Uterus (tissue), 2 donors: ENCODE measurements at regions not wholly inside any gene's neighbourhood (a gene's known extent, or its start where the extent isn't known, plus 50 kb on each side); places are given as distances from the start of the nearest gene placed in this dataset.

Experiments used
- POLR2A ChIP-seq, 2 donors: fragments of 450-650 bp; IDR thresholded peaks; one replicate each; pipeline ENCODE4 v1.6.1; 2016; ENCODE audit warnings: antibody characterized with exemption in 2 of 2, mild to moderate bottlenecking in 1 of 2, moderate library complexity in 1 of 2
- TF ChIP-seq, protein P1 (sequence below), 4 experiments: fragments of 200-600 bp in 2 of 4; fragments of 450-650 bp in 2 of 4; sonication (generic) in 2 of 4; IDR thresholded peaks; one replicate each; pipeline ENCODE4 v1.5.1; 2016 to 2019; ENCODE audit warnings: antibody characterized with exemption in 4 of 4, mild to moderate bottlenecking in 2 of 4, moderate library complexity in 1 of 4

- TF ChIP-seq, protein P1, sequence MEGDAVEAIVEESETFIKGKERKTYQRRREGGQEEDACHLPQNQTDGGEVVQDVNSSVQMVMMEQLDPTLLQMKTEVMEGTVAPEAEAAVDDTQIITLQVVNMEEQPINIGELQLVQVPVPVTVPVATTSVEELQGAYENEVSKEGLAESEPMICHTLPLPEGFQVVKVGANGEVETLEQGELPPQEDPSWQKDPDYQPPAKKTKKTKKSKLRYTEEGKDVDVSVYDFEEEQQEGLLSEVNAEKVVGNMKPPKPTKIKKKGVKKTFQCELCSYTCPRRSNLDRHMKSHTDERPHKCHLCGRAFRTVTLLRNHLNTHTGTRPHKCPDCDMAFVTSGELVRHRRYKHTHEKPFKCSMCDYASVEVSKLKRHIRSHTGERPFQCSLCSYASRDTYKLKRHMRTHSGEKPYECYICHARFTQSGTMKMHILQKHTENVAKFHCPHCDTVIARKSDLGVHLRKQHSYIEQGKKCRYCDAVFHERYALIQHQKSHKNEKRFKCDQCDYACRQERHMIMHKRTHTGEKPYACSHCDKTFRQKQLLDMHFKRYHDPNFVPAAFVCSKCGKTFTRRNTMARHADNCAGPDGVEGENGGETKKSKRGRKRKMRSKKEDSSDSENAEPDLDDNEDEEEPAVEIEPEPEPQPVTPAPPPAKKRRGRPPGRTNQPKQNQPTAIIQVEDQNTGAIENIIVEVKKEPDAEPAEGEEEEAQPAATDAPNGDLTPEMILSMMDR (IDR thresholded peaks at IDR 0.05): no peak
- no peak for TF ChIP-seq POLR2A (IDR thresholded peaks at IDR 0.05)
Observed at GRCh38 chr3:159620873-159621272, 367.8 kb upstream of the IL12A start.
